HEK293 (cell line): ENCODE measurements at regions not wholly inside any gene's neighbourhood (a gene's known extent, or its start where the extent isn't known, plus 50 kb on each side); places are given as distances from the start of the nearest gene placed in this dataset.

Experiments used
- YY1 ChIP-seq: fragments of 450-650 bp; formaldehyde crosslinking; IDR thresholded peaks from 2 replicates; pipeline ENCODE4 v1.5.1; 2018; ENCODE audit warnings: missing biosample characterization, missing genetic modification characterization
- TF ChIP-seq, protein P1 (sequence below): fragments of 450-650 bp; formaldehyde crosslinking; IDR thresholded peaks from 2 replicates; pipeline ENCODE4 v1.5.1; 2016; ENCODE audit warnings: missing biosample characterization, missing genetic modification characterization, low read depth
- TF ChIP-seq, protein P2 (sequence below): fragments of 450-650 bp; formaldehyde crosslinking; IDR thresholded peaks from 2 replicates; pipeline ENCODE4 v1.5.1; 2016; ENCODE audit warnings: missing biosample characterization, missing genetic modification characterization
- TF ChIP-seq, protein P3 (sequence below): fragments of 450-650 bp; formaldehyde crosslinking; IDR thresholded peaks from 2 replicates; pipeline ENCODE4 v1.5.1; 2017; ENCODE audit warnings: missing biosample characterization, missing genetic modification characterization

DNA sequence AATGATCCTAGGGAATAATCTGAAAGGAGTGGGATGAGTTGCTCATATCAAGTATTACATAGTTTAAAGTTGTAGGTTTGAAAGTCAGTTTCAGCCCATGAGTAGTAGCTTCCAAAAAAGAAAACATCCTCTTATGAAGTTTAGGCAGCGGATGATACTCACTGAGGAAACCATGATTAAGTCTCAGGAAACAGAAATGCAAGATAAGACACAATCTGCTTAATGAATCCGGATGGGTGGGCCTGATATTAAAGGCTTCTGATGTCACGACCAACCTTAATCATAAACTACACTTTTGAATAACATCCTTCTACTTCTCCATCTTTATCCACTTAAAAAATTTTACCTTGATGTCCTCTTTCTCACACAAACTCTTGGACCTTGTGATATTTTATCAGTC lies 61.8 kb downstream of the S1PR1 start:
- TF ChIP-seq YY1 (tag by site-specific recombination), result no peak
- TF ChIP-seq, protein P1, sequence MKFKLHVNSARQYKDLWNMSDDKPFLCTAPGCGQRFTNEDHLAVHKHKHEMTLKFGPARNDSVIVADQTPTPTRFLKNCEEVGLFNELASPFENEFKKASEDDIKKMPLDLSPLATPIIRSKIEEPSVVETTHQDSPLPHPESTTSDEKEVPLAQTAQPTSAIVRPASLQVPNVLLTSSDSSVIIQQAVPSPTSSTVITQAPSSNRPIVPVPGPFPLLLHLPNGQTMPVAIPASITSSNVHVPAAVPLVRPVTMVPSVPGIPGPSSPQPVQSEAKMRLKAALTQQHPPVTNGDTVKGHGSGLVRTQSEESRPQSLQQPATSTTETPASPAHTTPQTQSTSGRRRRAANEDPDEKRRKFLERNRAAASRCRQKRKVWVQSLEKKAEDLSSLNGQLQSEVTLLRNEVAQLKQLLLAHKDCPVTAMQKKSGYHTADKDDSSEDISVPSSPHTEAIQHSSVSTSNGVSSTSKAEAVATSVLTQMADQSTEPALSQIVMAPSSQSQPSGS (tag by site-specific recombination), result no peak
- TF ChIP-seq, protein P2, sequence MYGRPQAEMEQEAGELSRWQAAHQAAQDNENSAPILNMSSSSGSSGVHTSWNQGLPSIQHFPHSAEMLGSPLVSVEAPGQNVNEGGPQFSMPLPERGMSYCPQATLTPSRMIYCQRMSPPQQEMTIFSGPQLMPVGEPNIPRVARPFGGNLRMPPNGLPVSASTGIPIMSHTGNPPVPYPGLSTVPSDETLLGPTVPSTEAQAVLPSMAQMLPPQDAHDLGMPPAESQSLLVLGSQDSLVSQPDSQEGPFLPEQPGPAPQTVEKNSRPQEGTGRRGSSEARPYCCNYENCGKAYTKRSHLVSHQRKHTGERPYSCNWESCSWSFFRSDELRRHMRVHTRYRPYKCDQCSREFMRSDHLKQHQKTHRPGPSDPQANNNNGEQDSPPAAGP, result no peak
- TF ChIP-seq, protein P3, sequence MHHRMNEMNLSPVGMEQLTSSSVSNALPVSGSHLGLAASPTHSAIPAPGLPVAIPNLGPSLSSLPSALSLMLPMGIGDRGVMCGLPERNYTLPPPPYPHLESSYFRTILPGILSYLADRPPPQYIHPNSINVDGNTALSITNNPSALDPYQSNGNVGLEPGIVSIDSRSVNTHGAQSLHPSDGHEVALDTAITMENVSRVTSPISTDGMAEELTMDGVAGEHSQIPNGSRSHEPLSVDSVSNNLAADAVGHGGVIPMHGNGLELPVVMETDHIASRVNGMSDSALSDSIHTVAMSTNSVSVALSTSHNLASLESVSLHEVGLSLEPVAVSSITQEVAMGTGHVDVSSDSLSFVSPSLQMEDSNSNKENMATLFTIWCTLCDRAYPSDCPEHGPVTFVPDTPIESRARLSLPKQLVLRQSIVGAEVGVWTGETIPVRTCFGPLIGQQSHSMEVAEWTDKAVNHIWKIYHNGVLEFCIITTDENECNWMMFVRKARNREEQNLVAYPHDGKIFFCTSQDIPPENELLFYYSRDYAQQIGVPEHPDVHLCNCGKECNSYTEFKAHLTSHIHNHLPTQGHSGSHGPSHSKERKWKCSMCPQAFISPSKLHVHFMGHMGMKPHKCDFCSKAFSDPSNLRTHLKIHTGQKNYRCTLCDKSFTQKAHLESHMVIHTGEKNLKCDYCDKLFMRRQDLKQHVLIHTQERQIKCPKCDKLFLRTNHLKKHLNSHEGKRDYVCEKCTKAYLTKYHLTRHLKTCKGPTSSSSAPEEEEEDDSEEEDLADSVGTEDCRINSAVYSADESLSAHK (tag by site-specific recombination), result no peak
